HG02852 (cell line): ENCODE measurements at regions not wholly inside any gene's neighbourhood (a gene's known extent, or its start where the extent isn't known, plus 50 kb on each side); places are given as distances from the start of the nearest gene placed in this dataset.

Experiments
- ATAC-seq: cut with Tn5 transposase; IDR thresholded peaks from one replicate; pipeline ENCODE4 v1.9.1; 2021; ENCODE audit warnings: mild to moderate bottlenecking, moderate library complexity; ENCODE audit not compliant: unreplicated experiment

GRCh38 chr7:16065939-16066338 lies 355.4 kb downstream of the CRPPA start:
- no peak for ATAC-seq

GRCh38 chr7:16063716-16064675 lies 357.3 kb downstream of the CRPPA start:
- no peak for ATAC-seq

DNA sequence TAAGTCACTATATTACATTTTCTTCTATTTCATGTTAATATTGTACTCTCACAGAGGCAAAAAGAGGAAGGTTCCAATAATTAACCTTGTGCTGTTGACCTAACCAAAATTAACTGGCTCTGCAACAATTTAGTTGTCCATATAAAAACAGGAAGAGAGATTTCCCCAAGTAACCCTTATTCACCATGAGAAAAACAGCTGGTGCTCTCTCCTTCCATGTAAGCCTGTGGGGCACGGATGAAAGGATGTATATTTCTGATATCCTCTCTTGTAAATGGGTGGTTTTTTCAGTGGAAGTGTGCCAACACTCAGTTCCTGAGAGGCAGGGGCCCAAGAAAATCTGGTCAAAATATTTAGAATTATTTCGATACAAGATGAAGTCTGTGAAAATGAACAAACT lies 358.1 kb downstream of the CRPPA start:
- ATAC-seq = no peak

DNA sequence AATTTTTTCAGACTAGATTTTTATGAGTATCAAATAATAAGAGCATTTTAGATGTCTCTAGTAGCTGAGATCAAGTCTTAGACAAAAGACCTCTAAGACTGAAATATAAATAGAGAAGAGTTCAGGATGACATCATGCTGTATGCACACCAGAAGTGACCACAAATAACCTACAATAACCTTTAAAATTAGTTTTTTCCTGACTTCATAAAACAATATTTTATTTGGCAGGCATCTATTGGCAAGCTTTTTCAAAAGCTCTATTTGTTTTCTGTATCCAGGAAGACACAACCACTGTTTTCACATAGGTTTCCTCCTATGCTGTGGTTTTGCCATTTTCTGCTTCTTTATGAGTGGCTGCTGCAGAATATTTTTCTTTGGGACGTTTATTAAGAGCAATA lies 359.1 kb downstream of the CRPPA start:
- ATAC-seq = no peak

- ATAC-seq = no peak
Observed at GRCh38 chr7:16061630-16062029, 359.7 kb downstream of the CRPPA start.

DNA sequence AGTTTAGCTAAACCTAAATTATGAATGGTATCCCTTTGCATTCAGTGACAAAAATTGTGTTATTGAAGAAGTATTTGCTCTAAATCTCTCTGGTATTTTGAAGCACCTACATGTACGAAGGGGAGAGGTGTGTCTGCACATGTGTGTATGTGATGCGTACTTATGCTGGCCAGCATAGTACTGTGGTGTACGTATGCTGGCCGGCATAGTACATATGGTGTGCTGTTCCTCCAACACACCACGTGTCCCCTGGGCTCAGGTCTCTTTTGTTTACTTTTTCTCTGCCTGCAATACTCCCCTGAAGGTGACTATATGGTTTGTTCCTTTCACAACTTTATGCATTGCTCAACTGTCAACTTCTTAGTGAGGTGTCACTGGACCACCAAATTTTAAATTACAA lies 360.3 kb downstream of the CRPPA start:
- no peak for ATAC-seq

DNA sequence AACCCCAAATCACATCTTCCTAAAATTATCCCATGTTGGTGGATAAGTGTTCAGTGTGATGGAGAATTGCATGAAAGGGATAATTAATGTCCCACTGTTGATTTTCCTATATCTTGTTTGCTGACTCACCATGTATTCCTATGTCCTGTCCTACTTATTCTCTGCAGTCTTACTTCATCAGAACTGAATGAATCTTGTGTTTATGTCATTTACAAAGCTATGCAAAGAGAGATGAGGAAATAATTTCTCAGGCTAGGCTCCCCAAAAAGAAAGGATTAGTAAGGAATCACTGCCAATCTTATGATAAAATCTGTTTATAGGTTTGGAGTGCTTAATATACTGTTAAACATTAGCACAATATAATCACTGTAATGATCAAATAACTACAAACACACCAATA lies 360.8 kb downstream of the CRPPA start:
- no peak for ATAC-seq

- peak; percentile 90 for ATAC-seq
Observed at GRCh38 chr7:16055263-16055976, 365.9 kb downstream of the CRPPA start.

GRCh38 chr7:16051561-16052255 lies 365.2 kb upstream of the MEOX2 start:
- no peak for ATAC-seq

DNA sequence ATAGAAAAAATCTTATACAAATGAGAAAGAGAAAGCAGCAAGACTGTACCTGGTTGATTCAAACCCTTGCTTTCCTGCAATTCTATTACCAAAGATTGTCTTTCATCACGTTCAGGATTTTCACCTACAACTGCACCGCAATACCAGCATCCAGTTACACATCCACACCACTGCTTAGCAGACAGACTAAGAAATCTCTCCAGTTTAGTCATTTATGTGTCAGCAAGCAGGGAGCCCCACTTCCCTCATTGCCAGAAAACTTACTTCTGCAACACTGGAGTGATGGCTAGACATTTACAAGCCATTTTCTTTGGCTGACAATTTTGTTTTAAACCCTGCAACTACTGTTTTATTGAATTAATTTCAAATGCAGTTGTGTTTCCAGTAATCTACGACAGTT lies 359.6 kb upstream of the MEOX2 start:
- ATAC-seq = no peak

GRCh38 chr7:16045296-16045695 lies 358.8 kb upstream of the MEOX2 start:
- no peak for ATAC-seq

DNA sequence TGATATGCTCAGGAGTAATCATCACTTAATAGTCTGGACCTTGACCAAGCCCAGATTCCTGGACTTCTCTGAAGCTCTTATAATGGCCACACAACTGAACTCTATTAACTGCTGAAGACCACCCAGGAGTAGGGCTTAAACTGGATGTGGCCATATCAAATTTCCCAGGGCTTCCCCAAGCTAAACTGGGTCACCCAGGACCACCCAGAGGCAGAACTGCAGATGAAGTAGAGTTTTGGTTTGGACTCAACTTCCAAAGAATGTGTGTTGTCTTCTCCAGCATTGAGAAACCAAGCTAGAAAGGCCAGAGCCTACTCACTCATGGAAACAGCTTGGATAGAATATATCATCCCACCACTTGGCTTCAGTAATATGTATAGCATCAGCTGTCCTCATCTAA lies 358.2 kb upstream of the MEOX2 start:
- no peak for ATAC-seq

GRCh38 chr7:16040346-16040745 lies 353.9 kb upstream of the MEOX2 start:
- no peak for ATAC-seq

- no peak for ATAC-seq
Observed at GRCh38 chr7:16038906-16039305, 352.4 kb upstream of the MEOX2 start.

- ATAC-seq = no peak
Observed at GRCh38 chr7:16035392-16035791, 348.9 kb upstream of the MEOX2 start.

GRCh38 chr7:16034866-16035265 lies 348.4 kb upstream of the MEOX2 start:
- no peak for ATAC-seq

DNA sequence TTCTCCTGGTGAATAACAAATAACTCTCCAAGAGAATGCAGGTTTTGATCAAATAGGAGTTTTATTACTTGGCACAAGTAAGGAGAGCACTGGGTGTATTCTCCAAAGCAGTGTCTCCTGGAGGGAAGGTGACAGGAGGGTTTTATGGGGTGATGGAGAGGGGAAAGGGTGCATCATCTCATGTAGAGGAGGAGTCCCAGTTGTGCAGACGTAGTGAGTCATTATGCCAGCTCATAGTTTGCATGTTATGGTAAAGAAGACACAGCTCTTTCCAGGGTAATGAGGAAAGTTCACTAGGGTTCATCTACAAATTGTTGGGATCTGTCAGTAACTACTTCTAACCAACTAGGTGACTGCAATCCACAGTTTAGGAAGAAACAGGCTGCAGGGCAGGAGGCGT lies 347.9 kb upstream of the MEOX2 start:
- ATAC-seq = no peak

GRCh38 chr7:16033233-16033632 lies 346.8 kb upstream of the MEOX2 start:
- ATAC-seq = no peak

GRCh38 chr7:16028636-16029035 lies 342.2 kb upstream of the MEOX2 start:
- no peak for ATAC-seq

- no peak for ATAC-seq
Observed at GRCh38 chr7:16028103-16028502, 341.6 kb upstream of the MEOX2 start.

DNA sequence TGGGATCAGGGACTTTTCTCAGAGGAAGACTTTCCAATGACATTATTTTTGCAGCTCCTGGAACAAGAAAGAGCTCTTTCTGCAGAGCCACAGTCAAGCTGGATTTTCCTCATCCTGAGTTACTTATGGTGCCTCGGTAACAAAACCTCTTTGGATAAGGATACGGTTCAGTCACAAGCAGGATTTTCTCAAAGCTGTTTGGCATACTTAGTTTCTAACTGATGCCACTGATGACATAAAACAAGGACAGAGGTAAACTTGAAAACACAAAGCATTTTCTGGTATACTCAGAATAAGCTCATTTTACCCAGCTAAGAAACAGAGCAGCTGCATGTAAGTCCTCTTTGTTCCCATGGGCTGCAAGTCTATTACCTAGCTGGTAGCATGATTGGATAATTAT lies 340.9 kb upstream of the MEOX2 start:
- ATAC-seq = no peak
